ENCODE measurements at regions not wholly inside any gene's neighbourhood (a gene's known extent, or its start where the extent isn't known, plus 50 kb on each side); places are given as distances from the start of the nearest gene placed in this dataset.

GRCh38 chr5:88539693-88540365 lies 271.2 kb upstream of the TMEM161B start:
- Histone ChIP-seq H3K27me3 (no peaks in the 10 kb centered on the region), H3K9me3 (no peaks in the 10 kb centered on the region), H3K36me3 (no peaks in the 10 kb centered on the region), H3K27ac (no peak overlapping the region), H3K4me1 (no peaks in the 10 kb centered on the region), H3K4me3 (no peak overlapping the region)
- WGBS, 2 donors (ENCODE audit: low coverage in 1 of 2): 75 to 79% methylated on average over 10 to 14 of the region's 14 CpGs
- intact Hi-C loops (cut with DNase I; ENCODE audit: low total_unique reads) (no loop called here), in situ Hi-C loops (cut with MboI; ENCODE audit: low pct_ligation_motif_present in 1 of 4, low pct_unique_long_range_greater_than_20kb in 1 of 4, low sequenced_read_pairs in 3 of 4) (no loop called here)
- no peak for TF ChIP-seq POLR2A (IDR thresholded peaks at IDR 0.05)
- TF ChIP-seq, protein P1, sequence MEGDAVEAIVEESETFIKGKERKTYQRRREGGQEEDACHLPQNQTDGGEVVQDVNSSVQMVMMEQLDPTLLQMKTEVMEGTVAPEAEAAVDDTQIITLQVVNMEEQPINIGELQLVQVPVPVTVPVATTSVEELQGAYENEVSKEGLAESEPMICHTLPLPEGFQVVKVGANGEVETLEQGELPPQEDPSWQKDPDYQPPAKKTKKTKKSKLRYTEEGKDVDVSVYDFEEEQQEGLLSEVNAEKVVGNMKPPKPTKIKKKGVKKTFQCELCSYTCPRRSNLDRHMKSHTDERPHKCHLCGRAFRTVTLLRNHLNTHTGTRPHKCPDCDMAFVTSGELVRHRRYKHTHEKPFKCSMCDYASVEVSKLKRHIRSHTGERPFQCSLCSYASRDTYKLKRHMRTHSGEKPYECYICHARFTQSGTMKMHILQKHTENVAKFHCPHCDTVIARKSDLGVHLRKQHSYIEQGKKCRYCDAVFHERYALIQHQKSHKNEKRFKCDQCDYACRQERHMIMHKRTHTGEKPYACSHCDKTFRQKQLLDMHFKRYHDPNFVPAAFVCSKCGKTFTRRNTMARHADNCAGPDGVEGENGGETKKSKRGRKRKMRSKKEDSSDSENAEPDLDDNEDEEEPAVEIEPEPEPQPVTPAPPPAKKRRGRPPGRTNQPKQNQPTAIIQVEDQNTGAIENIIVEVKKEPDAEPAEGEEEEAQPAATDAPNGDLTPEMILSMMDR (IDR thresholded peaks at IDR 0.05): no peak
- TF ChIP-seq EP300 (IDR thresholded peaks at IDR 0.05; ENCODE audit: low read depth): no peak
- no peak for TF ChIP-seq POLR2AphosphoS5 (IDR thresholded peaks at IDR 0.05)
- DNase-seq: no peak

DNA sequence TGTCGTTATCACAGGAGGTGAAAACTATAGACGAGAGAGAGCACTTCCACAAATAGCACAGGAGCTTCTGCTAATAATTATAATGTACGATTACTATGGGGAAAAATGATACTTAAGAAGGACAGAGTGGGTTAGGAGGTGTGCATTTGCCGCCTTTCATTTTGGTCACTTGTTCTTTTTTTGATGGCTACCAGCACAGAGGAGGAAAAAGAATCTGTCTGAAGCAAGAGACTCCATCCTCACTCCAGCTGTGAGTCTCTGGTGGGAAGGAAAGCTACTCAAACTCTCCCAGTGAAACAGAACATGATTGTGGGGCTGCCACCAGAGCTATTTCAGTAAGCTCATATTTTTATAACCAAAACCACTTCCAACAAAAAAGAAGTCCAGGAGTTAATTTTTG lies 270.4 kb upstream of the TMEM161B start:
- intact Hi-C loops (cut with DNase I; ENCODE audit: low total_unique reads): no loop called here
- Histone ChIP-seq H3K4me3 (no peak overlapping the region), H3K27ac (no peak overlapping the region), H3K27me3 (no peaks in the 10 kb centered on the region), H3K9me3 (no peaks in the 10 kb centered on the region), H3K4me1 (no peaks in the 10 kb centered on the region), H3K36me3 (no peaks in the 10 kb centered on the region)
- WGBS, 2 donors (ENCODE audit: low coverage in 1 of 2): 74 to 83% methylated on average over 4 of the region's 4 CpGs
- TF ChIP-seq POLR2AphosphoS5 (IDR thresholded peaks at IDR 0.05): no peak
- TF ChIP-seq POLR2A (IDR thresholded peaks at IDR 0.05): no peak
- TF ChIP-seq, protein P1 (IDR thresholded peaks at IDR 0.05): no peak
- no peak for TF ChIP-seq EP300 (IDR thresholded peaks at IDR 0.05; ENCODE audit: low read depth)
- no peak for DNase-seq
- in situ Hi-C loops (cut with MboI; ENCODE audit: low pct_ligation_motif_present in 1 of 4, low pct_unique_long_range_greater_than_20kb in 1 of 4, low sequenced_read_pairs in 3 of 4): no loop called here

DNA sequence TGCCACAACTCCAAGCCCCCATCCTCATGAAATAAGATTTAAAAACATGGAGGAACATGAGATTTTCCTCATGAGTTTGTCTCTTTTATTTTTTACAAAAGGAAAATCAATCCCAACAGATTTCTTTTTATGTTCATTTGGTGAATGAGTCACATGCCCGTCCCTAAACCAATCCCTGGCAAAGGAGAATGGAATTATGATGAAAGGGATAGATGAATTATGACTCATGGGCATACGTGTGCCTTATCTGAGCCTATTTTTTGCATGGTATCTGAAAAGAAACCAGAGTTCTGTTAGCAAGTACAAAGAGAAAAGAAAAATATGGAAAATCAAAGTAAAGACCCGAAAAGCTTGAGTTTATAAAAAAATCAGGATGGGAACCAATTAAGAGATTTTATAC lies 267.5 kb upstream of the TMEM161B start:
- Histone ChIP-seq H3K27me3 (no peaks in the 10 kb centered on the region), H3K4me3 (no peak overlapping the region), H3K27ac (no peak overlapping the region), H3K9me3 (no peaks in the 10 kb centered on the region), H3K4me1 (no peaks in the 10 kb centered on the region), H3K36me3 (no peaks in the 10 kb centered on the region)
- in situ Hi-C loops (cut with MboI; ENCODE audit: low pct_ligation_motif_present in 1 of 4, low pct_unique_long_range_greater_than_20kb in 1 of 4, low sequenced_read_pairs in 3 of 4): no loop called here
- TF ChIP-seq POLR2AphosphoS5 (IDR thresholded peaks at IDR 0.05): no peak
- TF ChIP-seq, protein P1 (IDR thresholded peaks at IDR 0.05): no peak
- no peak for TF ChIP-seq EP300 (IDR thresholded peaks at IDR 0.05; ENCODE audit: low read depth)
- TF ChIP-seq POLR2A (IDR thresholded peaks at IDR 0.05): no peak
- intact Hi-C loops (cut with DNase I; ENCODE audit: low total_unique reads): no loop called here
- no peak for DNase-seq
- 49 to 57% methylated on average over 3 of the region's 3 CpGs for WGBS, 2 donors (ENCODE audit: low coverage in 1 of 2)

GRCh38 chr5:88524941-88525340 lies 256.3 kb upstream of the TMEM161B start:
- no peaks in the 10 kb centered on the region for H3K4me1 ChIP-seq
- TF ChIP-seq POLR2A (IDR thresholded peaks at IDR 0.05) (no peak), POLR2AphosphoS5 (IDR thresholded peaks at IDR 0.05) (no peak), EP300 (IDR thresholded peaks at IDR 0.05; ENCODE audit: low read depth) (no peak)
- TF ChIP-seq, protein P1 (IDR thresholded peaks at IDR 0.05): no peak
- no peak overlapping the region for H3K27ac ChIP-seq
- intact Hi-C loops (cut with DNase I; ENCODE audit: low total_unique reads): no loop called here
- no peak for DNase-seq
- H3K27me3 ChIP-seq: no peaks in the 10 kb centered on the region
- 68 to 73% methylated on average over 3 of the region's 3 CpGs for WGBS, 2 donors (ENCODE audit: low coverage in 1 of 2)
- H3K36me3 ChIP-seq: no peaks in the 10 kb centered on the region
- H3K4me3 ChIP-seq: no peak overlapping the region
- H3K9me3 ChIP-seq: no peaks in the 10 kb centered on the region
- in situ Hi-C loops (cut with MboI; ENCODE audit: low pct_ligation_motif_present in 1 of 4, low pct_unique_long_range_greater_than_20kb in 1 of 4, low sequenced_read_pairs in 3 of 4): no loop called here

Measured in transverse colon (tissue), 4 donors.